CD8-positive, alpha-beta memory T cell (primary cell): ENCODE measurements at regions not wholly inside any gene's neighbourhood (a gene's known extent, or its start where the extent isn't known, plus 50 kb on each side); places are given as distances from the start of the nearest gene placed in this dataset.

Experiments used
- CTCF ChIA-PET: fragments of 350-600 bp; sonication (Branson Sonifier 250); formaldehyde crosslinking; loops from one replicate; lab custom pipeline; 2021; ENCODE audit warnings: antibody characterized with exemption; lab: Charles Lee
- POLR2A ChIA-PET: fragments of 350-600 bp; sonication (Branson Sonifier 250); formaldehyde crosslinking; loops from one replicate; lab custom pipeline; 2021; ENCODE audit warnings: antibody characterized with exemption; lab: Charles Lee
- DNase-seq, 5 donors: peaks; one replicate each; pipeline versions ENCODE4 v3.0.0 to v3.0.0-alpha.2; 2020 to 2022; ENCODE audit warnings: mixed read lengths in 1 of 5
- H3K27ac ChIP-seq: one replicate; pipeline ENCODE4 v1.7.0; 2013; ENCODE audit warnings: low read depth, mild to moderate bottlenecking, low read length, moderate library complexity
- H3K27me3 ChIP-seq: 2 replicates; pipeline ENCODE4 v1.7.0; 2013; ENCODE audit warnings: low read length, mild to moderate bottlenecking; ENCODE audit not compliant: insufficient read depth, poor library complexity, severe bottlenecking
- H3K36me3 ChIP-seq: 2 replicates; pipeline ENCODE4 v1.7.0; 2013; ENCODE audit warnings: mild to moderate bottlenecking, low read length, moderate library complexity; ENCODE audit not compliant: insufficient read depth
- H3K4me1 ChIP-seq: 2 replicates; pipeline ENCODE4 v1.7.0; 2013; ENCODE audit warnings: mild to moderate bottlenecking, low read length, moderate library complexity; ENCODE audit not compliant: insufficient read depth
- H3K4me3 ChIP-seq: 2 replicates; pipeline ENCODE4 v1.7.0; 2013; ENCODE audit warnings: mild to moderate bottlenecking, low read length
- H3K9me3 ChIP-seq: 2 replicates; pipeline ENCODE4 v1.7.0; 2013; ENCODE audit warnings: mild to moderate bottlenecking, low read length
- H3K27ac Mint-ChIP-seq, 8 donors: one replicate each; pipeline ENCODE4 v1.8.0; 2020 to 2021; ENCODE audit warnings: mixed read lengths in 8 of 8, mild to moderate bottlenecking in 6 of 8, inconsistent platforms in 3 of 8, moderate library complexity in 3 of 8
- H3K27me3 Mint-ChIP-seq, 2 donors: one replicate each; pipeline ENCODE4 v1.8.0; 2020 to 2021; ENCODE audit warnings: mixed read lengths in 2 of 2, mild to moderate bottlenecking in 1 of 2, moderate library complexity in 1 of 2
- H3K36me3 Mint-ChIP-seq, 3 donors: one replicate each; pipeline ENCODE4 v1.8.0; 2020 to 2021; ENCODE audit warnings: mixed read lengths in 3 of 3, inconsistent platforms in 1 of 3, mild to moderate bottlenecking in 1 of 3
- H3K4me1 Mint-ChIP-seq, 3 donors: one replicate each; pipeline ENCODE4 v1.8.0; 2020 to 2021; ENCODE audit warnings: mixed read lengths in 3 of 3, inconsistent platforms in 1 of 3, mild to moderate bottlenecking in 1 of 3
- H3K4me3 Mint-ChIP-seq, 7 donors: one replicate each; pipeline ENCODE4 v1.8.0; 2020 to 2021; ENCODE audit warnings: mixed read lengths in 7 of 7, mild to moderate bottlenecking in 6 of 7, moderate library complexity in 4 of 7, inconsistent platforms in 2 of 7
- H3K9me3 Mint-ChIP-seq, 5 donors: one replicate each; pipeline ENCODE4 v1.8.0; 2020 to 2022; ENCODE audit warnings: mixed read lengths in 5 of 5, mild to moderate bottlenecking in 3 of 5, moderate library complexity in 2 of 5, inconsistent platforms in 1 of 5

GRCh38 chr9:82273121-82273520, 284.5 kb downstream of the SPATA31D1 start:
- Histone ChIP-seq H3K4me1 (no peaks in the 10 kb centered on the region), H3K36me3 (no peaks in the 10 kb centered on the region), H3K27me3 (no peaks in the 10 kb centered on the region), H3K4me3 (no peak overlapping the region), H3K9me3 (no peaks in the 10 kb centered on the region), H3K27ac (no peak overlapping the region)
- no peak for DNase-seq
- Mint-ChIP-seq H3K4me1 (no peaks in the 10 kb centered on the region), H3K27ac (no peak overlapping the region), H3K4me3 (no peak overlapping the region), H3K9me3 (peaks cover 0 to 11% (median 0%) of the 10 kb centered on the region in 5 donors), H3K36me3 (no peaks in the 10 kb centered on the region), H3K27me3 (no peaks in the 10 kb centered on the region)
- POLR2A ChIA-PET = no interaction called here
- CTCF ChIA-PET = no interaction called here

- H3K27me3 Mint-ChIP-seq = no peaks in the 10 kb centered on the region
- DNase-seq = no peak
- Histone ChIP-seq H3K9me3 (no peaks in the 10 kb centered on the region), H3K4me3 (no peak overlapping the region), H3K27me3 (no peaks in the 10 kb centered on the region), H3K27ac (no peak overlapping the region), H3K4me1 (no peaks in the 10 kb centered on the region), H3K36me3 (no peaks in the 10 kb centered on the region)
- H3K4me1 Mint-ChIP-seq = no peaks in the 10 kb centered on the region
- H3K36me3 Mint-ChIP-seq = no peaks in the 10 kb centered on the region
- ChIA-PET CTCF (no interaction called here), POLR2A (no interaction called here)
- no peak overlapping the region for H3K27ac Mint-ChIP-seq
- no peak overlapping the region for H3K4me3 Mint-ChIP-seq
- peaks cover 0 to 15% (median 2%) of the 10 kb centered on the region in 5 donors for H3K9me3 Mint-ChIP-seq
Observed at GRCh38 chr9:82275258-82275927, 286.8 kb downstream of the SPATA31D1 start.

- no peak overlapping the region for H3K27ac ChIP-seq
- CTCF ChIA-PET = no interaction called here
- peaks cover 3 to 41% (median 8%) of the 10 kb centered on the region in 5 donors for H3K9me3 Mint-ChIP-seq
Observed at GRCh38 chr9:82281066-82281465, 292.5 kb downstream of the SPATA31D1 start.

DNA sequence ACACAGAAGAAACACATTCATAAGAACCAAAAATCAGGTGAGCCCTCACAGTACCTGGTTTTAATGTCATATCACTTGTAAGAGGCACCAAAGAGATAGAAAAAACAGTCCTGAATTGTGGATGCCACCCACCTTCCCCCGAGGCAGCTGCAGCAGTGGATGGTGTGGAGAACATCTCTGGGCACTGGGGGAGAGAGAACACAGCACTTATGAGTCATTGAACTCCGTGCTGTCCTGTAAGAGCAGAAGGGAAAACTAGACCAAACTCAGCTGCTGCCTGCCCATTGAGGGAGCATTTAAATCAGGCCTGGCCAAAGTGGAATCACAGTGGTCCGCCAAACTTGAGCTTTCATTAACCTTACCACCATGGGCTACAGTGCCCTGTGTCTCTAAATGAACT, 296.2 kb downstream of the SPATA31D1 start:
- Histone ChIP-seq H3K27ac (no peak overlapping the region), H3K36me3 (no peaks in the 10 kb centered on the region), H3K4me3 (no peak overlapping the region), H3K9me3 (peaks cover 5% of the 10 kb centered on the region), H3K4me1 (no peaks in the 10 kb centered on the region), H3K27me3 (no peaks in the 10 kb centered on the region)
- POLR2A ChIA-PET = no interaction called here
- Mint-ChIP-seq H3K9me3 (peaks cover 11 to 51% (median 14%) of the 10 kb centered on the region in 5 donors), H3K27me3 (no peaks in the 10 kb centered on the region), H3K4me1 (no peaks in the 10 kb centered on the region), H3K4me3 (no peak overlapping the region), H3K36me3 (no peaks in the 10 kb centered on the region), H3K27ac (no peak overlapping the region)
- CTCF ChIA-PET = interaction anchor here (1.0 kb wide), 1 partner anchor 16 kb away, joined by 3 read pairs; no protein-coding TSS in a partner anchor
- DNase-seq = no peak

More at GRCh38 chr9:82281066-82281465, 292.5 kb downstream of the SPATA31D1 start:
- Mint-ChIP-seq H3K27ac (no peak overlapping the region), H3K4me3 (no peak overlapping the region), H3K4me1 (no peaks in the 10 kb centered on the region), H3K27me3 (no peaks in the 10 kb centered on the region), H3K36me3 (no peaks in the 10 kb centered on the region)
- POLR2A ChIA-PET = no interaction called here
- H3K27me3 ChIP-seq = no peaks in the 10 kb centered on the region
- DNase-seq = no peak
- H3K4me3 ChIP-seq = no peak overlapping the region
- H3K9me3 ChIP-seq = peaks cover 3% of the 10 kb centered on the region
- no peaks in the 10 kb centered on the region for H3K36me3 ChIP-seq
- H3K4me1 ChIP-seq = no peaks in the 10 kb centered on the region

DNA sequence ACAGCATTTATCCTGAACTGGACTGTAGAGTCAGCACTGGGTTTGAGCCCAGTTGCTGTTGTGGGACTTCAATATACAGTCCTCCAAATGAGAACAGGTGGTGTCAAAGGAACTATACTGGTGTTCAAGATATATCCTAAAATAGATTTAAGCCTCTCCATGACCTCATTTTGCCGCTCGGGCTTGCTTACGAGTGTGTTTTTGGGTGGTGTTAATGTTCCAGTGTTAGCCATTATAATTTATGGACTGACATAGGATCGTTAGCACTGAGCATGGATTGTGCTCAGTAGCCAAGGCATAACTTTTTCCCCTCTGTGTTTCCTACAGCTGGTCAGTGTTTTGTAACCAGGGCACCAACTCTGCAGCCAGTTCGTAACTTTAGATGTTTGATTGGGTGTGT, 306.6 kb downstream of the SPATA31D1 start:
- POLR2A ChIA-PET = no interaction called here
- Mint-ChIP-seq H3K9me3 (peaks cover under 1 to 29% (median under 1%) of the 10 kb centered on the region in 5 donors), H3K36me3 (peaks cover 0 to 2% (median 0%) of the 10 kb centered on the region in 3 donors), H3K4me3 (no peak overlapping the region), H3K4me1 (no peaks in the 10 kb centered on the region), H3K27ac (no peak overlapping the region), H3K27me3 (no peaks in the 10 kb centered on the region)
- no peaks in the 10 kb centered on the region for H3K36me3 ChIP-seq
- H3K4me3 ChIP-seq = no peak overlapping the region
- no peak overlapping the region for H3K27ac ChIP-seq
- no peak for DNase-seq
- CTCF ChIA-PET = no interaction called here
- H3K9me3 ChIP-seq = no peaks in the 10 kb centered on the region
- H3K27me3 ChIP-seq = no peaks in the 10 kb centered on the region
- H3K4me1 ChIP-seq = no peaks in the 10 kb centered on the region

DNA sequence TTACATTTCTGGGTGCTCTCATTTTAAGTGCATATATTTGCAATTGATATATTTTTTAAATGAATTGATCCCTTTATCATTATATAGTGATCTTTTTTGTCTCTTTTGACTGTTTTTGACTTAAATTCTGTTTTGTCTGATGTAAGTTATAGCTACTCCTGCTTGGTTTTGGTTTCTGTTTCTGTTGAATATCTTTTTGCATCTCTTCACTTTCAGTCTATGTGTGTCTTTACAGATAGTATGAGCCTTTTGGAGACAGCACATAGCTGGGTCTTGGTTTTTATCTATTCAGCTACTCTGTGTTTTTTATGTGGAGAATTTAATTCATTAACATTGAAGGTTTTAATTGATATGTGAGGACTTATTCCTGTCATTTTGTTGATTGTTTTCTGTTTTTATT, 311.3 kb downstream of the SPATA31D1 start:
- Histone ChIP-seq H3K27me3 (no peaks in the 10 kb centered on the region), H3K4me3 (no peak overlapping the region), H3K9me3 (no peaks in the 10 kb centered on the region), H3K4me1 (no peaks in the 10 kb centered on the region), H3K27ac (no peak overlapping the region), H3K36me3 (no peaks in the 10 kb centered on the region)
- POLR2A ChIA-PET = no interaction called here
- H3K4me3 Mint-ChIP-seq = no peak overlapping the region
- CTCF ChIA-PET = no interaction called here
- H3K4me1 Mint-ChIP-seq = no peaks in the 10 kb centered on the region
- H3K9me3 Mint-ChIP-seq = peaks cover 10 to 26% (median 14%) of the 10 kb centered on the region in 5 donors
- H3K36me3 Mint-ChIP-seq = no peaks in the 10 kb centered on the region
- no peaks in the 10 kb centered on the region for H3K27me3 Mint-ChIP-seq
- H3K27ac Mint-ChIP-seq = no peak overlapping the region
- no peak for DNase-seq

GRCh38 chr9:82302968-82303655, 314.5 kb downstream of the SPATA31D1 start:
- Mint-ChIP-seq H3K27ac (no peak overlapping the region), H3K4me3 (no peak overlapping the region), H3K36me3 (no peaks in the 10 kb centered on the region), H3K9me3 (peaks cover 10 to 23% (median 14%) of the 10 kb centered on the region in 5 donors), H3K27me3 (no peaks in the 10 kb centered on the region), H3K4me1 (no peaks in the 10 kb centered on the region)
- no peak for DNase-seq
- Histone ChIP-seq H3K4me1 (no peaks in the 10 kb centered on the region), H3K36me3 (no peaks in the 10 kb centered on the region), H3K27me3 (no peaks in the 10 kb centered on the region), H3K9me3 (no peaks in the 10 kb centered on the region), H3K27ac (no peak overlapping the region), H3K4me3 (no peak overlapping the region)
- ChIA-PET POLR2A (no interaction called here), CTCF (no interaction called here)

DNA sequence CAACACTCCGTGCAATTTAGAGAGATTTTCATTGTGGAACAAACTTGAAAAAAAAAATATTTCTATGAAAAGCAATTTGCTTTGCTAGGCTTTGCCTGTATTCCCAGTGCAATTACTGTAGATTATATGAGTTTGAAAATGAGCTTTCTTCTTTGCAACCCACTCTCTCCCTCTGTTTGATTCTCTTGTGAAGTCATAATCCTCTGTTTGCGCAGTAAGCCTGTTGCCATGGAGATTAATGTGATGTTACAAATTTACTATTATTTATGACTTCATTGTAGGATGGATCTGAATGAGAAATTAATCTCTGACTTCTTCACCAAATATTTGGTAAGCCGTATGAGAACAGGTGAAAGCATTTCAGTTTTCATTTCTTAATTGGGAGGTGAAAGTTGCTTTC, 320.3 kb downstream of the SPATA31D1 start:
- H3K4me1 Mint-ChIP-seq = no peaks in the 10 kb centered on the region
- Histone ChIP-seq H3K9me3 (no peaks in the 10 kb centered on the region), H3K4me3 (no peak overlapping the region), H3K27me3 (no peaks in the 10 kb centered on the region), H3K27ac (no peak overlapping the region), H3K4me1 (no peaks in the 10 kb centered on the region), H3K36me3 (no peaks in the 10 kb centered on the region)
- H3K36me3 Mint-ChIP-seq = no peaks in the 10 kb centered on the region
- ChIA-PET CTCF (no interaction called here), POLR2A (no interaction called here)
- DNase-seq = no peak
- H3K27ac Mint-ChIP-seq = no peak overlapping the region
- peaks cover 0 to 21% (median 0%) of the 10 kb centered on the region in 5 donors for H3K9me3 Mint-ChIP-seq
- H3K27me3 Mint-ChIP-seq = no peaks in the 10 kb centered on the region
- no peak overlapping the region for H3K4me3 Mint-ChIP-seq
